GM10266 (cell line): ENCODE measurements at regions not wholly inside any gene's neighbourhood (a gene's known extent, or its start where the extent isn't known, plus 50 kb on each side); places are given as distances from the start of the nearest gene placed in this dataset.

ENCODE experiments used
- DNase-seq: peaks from one replicate; pipeline ENCODE4 v3.0.0; 2012; ENCODE audit errors: extremely low spot score
- CTCF ChIP-seq: IDR thresholded peaks from 2 replicates; pipeline ENCODE4 v1.5.1; 2012; ENCODE audit warnings: mild to moderate bottlenecking, low read depth; ENCODE audit not compliant: control insufficient read depth, insufficient read depth; ENCODE audit errors: missing control alignments

GRCh38 chr14:101200008-101200649, 296.6 kb upstream of the RTL1 start:
- TF ChIP-seq CTCF = no peak
- DNase-seq = no peak

- TF ChIP-seq CTCF = no peak
- DNase-seq = no peak
Observed at GRCh38 chr14:101200650-101201516, 297.4 kb upstream of the RTL1 start.

- TF ChIP-seq CTCF = no peak
- DNase-seq = no peak
Observed at GRCh38 chr14:101201535-101202151, 298.1 kb upstream of the RTL1 start.

GRCh38 chr14:101202627-101203404, 299.3 kb upstream of the RTL1 start:
- no peak for DNase-seq
- TF ChIP-seq CTCF = no peak

GRCh38 chr14:101206556-101206955, 303.0 kb upstream of the RTL1 start:
- TF ChIP-seq CTCF = no peak
- no peak for DNase-seq

- DNase-seq = no peak
- TF ChIP-seq CTCF = no peak
Observed at GRCh38 chr14:101207041-101207440, 303.5 kb upstream of the RTL1 start.
